ENCODE measurements at regions not wholly inside any gene's neighbourhood (a gene's known extent, or its start where the extent isn't known, plus 50 kb on each side); places are given as distances from the start of the nearest gene placed in this dataset.

GRCh38 chr13:48909056-48909389 lies 66.7 kb upstream of the FNDC3A start:
- DNase-seq (peak in 1 of 6 donors; percentile 31), FAIRE-seq (no peak), ATAC-seq (peak in 3 of 4 donors; percentile 66 to 72 (median 66))
- no peaks in the 10 kb centered on the region for H3K27me3 ChIP-seq
- peak overlapping the region in 1 of 4 donors; percentile 15 for H3K27ac ChIP-seq
- intact Hi-C loops (cut with DNase I): no loop called here
- H3K4me1 ChIP-seq: no peaks in the 10 kb centered on the region
- 42 to 53% methylated on average over 2 of the region's 2 CpGs for WGBS, 2 donors
- H3K36me3 ChIP-seq: no peaks in the 10 kb centered on the region
- H3K4me3 ChIP-seq: no peak overlapping the region
- TF ChIP-seq CTCF (IDR thresholded peaks at IDR 0.05): no peak
- H3K9me3 ChIP-seq: no peaks in the 10 kb centered on the region

GRCh38 chr13:48910686-48911085 lies 65.0 kb upstream of the FNDC3A start:
- WGBS, 2 donors: 33 to 35% methylated on average over 2 of the region's 2 CpGs
- no peaks in the 10 kb centered on the region for H3K27me3 ChIP-seq
- H3K4me1 ChIP-seq: no peaks in the 10 kb centered on the region
- FAIRE-seq (no peak), DNase-seq (no peak), ATAC-seq (no peak)
- H3K36me3 ChIP-seq: no peaks in the 10 kb centered on the region
- intact Hi-C loops (cut with DNase I): no loop called here
- TF ChIP-seq CTCF (IDR thresholded peaks at IDR 0.05): no peak
- no peak overlapping the region for H3K4me3 ChIP-seq
- H3K27ac ChIP-seq: no peak overlapping the region
- no peaks in the 10 kb centered on the region for H3K9me3 ChIP-seq

- H3K36me3 ChIP-seq: no peaks in the 10 kb centered on the region
- FAIRE-seq (no peak), DNase-seq (no peak), ATAC-seq (no peak)
- H3K9me3 ChIP-seq: no peaks in the 10 kb centered on the region
- H3K4me1 ChIP-seq: no peaks in the 10 kb centered on the region
- no peak for TF ChIP-seq CTCF (IDR thresholded peaks at IDR 0.05)
- no peak overlapping the region for H3K4me3 ChIP-seq
- WGBS, 2 donors: 61 to 75% methylated on average over 1 of the region's 1 CpG
- intact Hi-C loops (cut with DNase I): no loop called here
- H3K27ac ChIP-seq: no peak overlapping the region
- no peaks in the 10 kb centered on the region for H3K27me3 ChIP-seq
These were observed 56.0 kb upstream of the FNDC3A start for GRCh38 chr13:48919751-48920150.

- ATAC-seq: no peak
- FAIRE-seq: no peak
- TF ChIP-seq CTCF (IDR thresholded peaks at IDR 0.05): no peak
- Histone ChIP-seq H3K9me3 (no peaks in the 10 kb centered on the region), H3K27ac (no peak overlapping the region), H3K4me1 (no peaks in the 10 kb centered on the region), H3K36me3 (no peaks in the 10 kb centered on the region), H3K4me3 (no peak overlapping the region), H3K27me3 (no peaks in the 10 kb centered on the region)
- WGBS, 2 donors: 81 to 88% methylated on average over 6 of the region's 6 CpGs
- intact Hi-C loops (cut with DNase I): no loop called here
- no peak for DNase-seq
These were observed 55.0 kb upstream of the FNDC3A start for GRCh38 chr13:48920730-48921129.

GRCh38 chr13:48923376-48923775 lies 52.3 kb upstream of the FNDC3A start:
- intact Hi-C loops (cut with DNase I): no loop called here
- DNase-seq (no peak), FAIRE-seq (no peak), ATAC-seq (no peak)
- Histone ChIP-seq H3K36me3 (no peaks in the 10 kb centered on the region), H3K27me3 (no peaks in the 10 kb centered on the region), H3K27ac (no peak overlapping the region), H3K4me3 (no peak overlapping the region), H3K9me3 (no peaks in the 10 kb centered on the region), H3K4me1 (no peaks in the 10 kb centered on the region)
- 58 to 79% methylated on average over 1 of the region's 1 CpG for WGBS, 2 donors
- TF ChIP-seq CTCF (IDR thresholded peaks at IDR 0.05): no peak

Data from pancreas (tissue), 10 donors.